ENCODE measurements at regions not wholly inside any gene's neighbourhood (a gene's known extent, or its start where the extent isn't known, plus 50 kb on each side); places are given as distances from the start of the nearest gene placed in this dataset.

DNA sequence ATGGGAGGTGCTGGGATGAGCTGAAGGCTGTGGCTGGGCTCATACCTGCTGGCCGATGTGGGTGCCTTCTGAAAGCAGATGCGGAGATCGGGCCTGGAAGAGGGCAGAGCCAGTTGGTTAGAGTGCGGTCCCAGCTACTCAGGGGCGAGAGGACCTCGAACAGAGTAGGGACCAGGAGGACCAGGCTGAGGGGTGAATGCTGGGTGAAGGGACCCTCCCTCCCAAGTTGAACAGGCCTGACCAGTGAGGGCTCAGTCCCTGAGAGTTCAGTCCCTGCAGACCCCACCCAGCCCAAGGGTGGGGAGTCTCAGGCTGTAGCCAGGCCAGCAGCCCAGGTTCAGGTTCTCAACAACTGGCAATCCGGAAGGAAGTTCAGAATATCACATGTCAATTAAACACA, 232.8 kb upstream of the HS6ST1 start:
- TF ChIP-seq POLR2AphosphoS5 (IDR thresholded peaks at IDR 0.05; ENCODE audit: insufficient read depth, low read depth, low read length): no peak
- TF ChIP-seq POLR2A (IDR thresholded peaks at IDR 0.05; ENCODE audit: low read depth, low read length): no peak
- TF ChIP-seq MYC (IDR thresholded peaks at IDR 0.05; ENCODE audit: low read depth, low read length): no peak
- TF ChIP-seq GATA2 (IDR thresholded peaks at IDR 0.05; ENCODE audit: insufficient read depth, insufficient read length, low read depth, low read length): no peak
- TF ChIP-seq, protein P1, sequence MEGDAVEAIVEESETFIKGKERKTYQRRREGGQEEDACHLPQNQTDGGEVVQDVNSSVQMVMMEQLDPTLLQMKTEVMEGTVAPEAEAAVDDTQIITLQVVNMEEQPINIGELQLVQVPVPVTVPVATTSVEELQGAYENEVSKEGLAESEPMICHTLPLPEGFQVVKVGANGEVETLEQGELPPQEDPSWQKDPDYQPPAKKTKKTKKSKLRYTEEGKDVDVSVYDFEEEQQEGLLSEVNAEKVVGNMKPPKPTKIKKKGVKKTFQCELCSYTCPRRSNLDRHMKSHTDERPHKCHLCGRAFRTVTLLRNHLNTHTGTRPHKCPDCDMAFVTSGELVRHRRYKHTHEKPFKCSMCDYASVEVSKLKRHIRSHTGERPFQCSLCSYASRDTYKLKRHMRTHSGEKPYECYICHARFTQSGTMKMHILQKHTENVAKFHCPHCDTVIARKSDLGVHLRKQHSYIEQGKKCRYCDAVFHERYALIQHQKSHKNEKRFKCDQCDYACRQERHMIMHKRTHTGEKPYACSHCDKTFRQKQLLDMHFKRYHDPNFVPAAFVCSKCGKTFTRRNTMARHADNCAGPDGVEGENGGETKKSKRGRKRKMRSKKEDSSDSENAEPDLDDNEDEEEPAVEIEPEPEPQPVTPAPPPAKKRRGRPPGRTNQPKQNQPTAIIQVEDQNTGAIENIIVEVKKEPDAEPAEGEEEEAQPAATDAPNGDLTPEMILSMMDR (IDR thresholded peaks at IDR 0.05; ENCODE audit: extremely low read depth in 1 of 2, insufficient read depth in 1 of 2, low read depth in 1 of 2, low read length in 2 of 2): no peak
- TF ChIP-seq EZH2 (IDR thresholded peaks at IDR 0.05; ENCODE audit: borderline replicate concordance, low read depth, low read length, severe bottlenecking): no peak
- TF ChIP-seq, protein P2, sequence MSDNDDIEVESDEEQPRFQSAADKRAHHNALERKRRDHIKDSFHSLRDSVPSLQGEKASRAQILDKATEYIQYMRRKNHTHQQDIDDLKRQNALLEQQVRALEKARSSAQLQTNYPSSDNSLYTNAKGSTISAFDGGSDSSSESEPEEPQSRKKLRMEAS (IDR thresholded peaks at IDR 0.05; ENCODE audit: insufficient read depth, insufficient read length): no peak
- TF ChIP-seq FOS (IDR thresholded peaks at IDR 0.05; ENCODE audit: borderline replicate concordance, insufficient read depth, low read length): no peak
- TF ChIP-seq JUN (IDR thresholded peaks at IDR 0.05; ENCODE audit: borderline replicate concordance, insufficient read depth, insufficient read length, low read depth): no peak
- no peak overlapping the region for H3K4me3 ChIP-seq (replicated peaks in 1 of 3; ENCODE audit: insufficient read depth in 1 of 3, low read depth in 1 of 3, low read length in 3 of 3)
- FAIRE-seq (no peak), DNase-seq (ENCODE audit: low read depth, low spot score) (no peak)
- no peak overlapping the region for H3K4me2 ChIP-seq (ENCODE audit: insufficient read depth, low read length)
- intact Hi-C loops (cut with micrococcal nuclease): no loop called here
- H3K9me1 ChIP-seq (replicated peaks; ENCODE audit: control insufficient read depth, extremely low read depth, insufficient read depth, low read length): no peaks in the 10 kb centered on the region
- dilution Hi-C loops (cut with MboI; ENCODE audit: extremely low pct_ligation_motif_present, low sequenced_read_pairs): no loop called here
- ChIA-PET POLR2A (no interaction called here), CTCF (no interaction called here)
- no peaks in the 10 kb centered on the region for H3K27me3 ChIP-seq (ENCODE audit: control insufficient read depth in 2 of 2, insufficient read depth in 2 of 2, low read length in 2 of 2)
- no TSS peak for BruUV-seq (replicated peaks)
- no peaks in the 10 kb centered on the region for H3K36me3 ChIP-seq (ENCODE audit: control insufficient read depth in 2 of 2, extremely low read depth in 1 of 2, insufficient read depth in 2 of 2, low read length in 2 of 2)
- H2AFZ ChIP-seq (ENCODE audit: low read depth, low read length): no peak overlapping the region
- no peak overlapping the region for H3K9ac ChIP-seq (replicated peaks; ENCODE audit: extremely low read depth, insufficient read depth, low read length)
- no peak overlapping the region for H3K27ac ChIP-seq (ENCODE audit: insufficient read depth, low read depth, low read length)
- H3K79me2 ChIP-seq (ENCODE audit: control insufficient read depth, insufficient read depth, low read length): no peaks in the 10 kb centered on the region
- no peaks in the 10 kb centered on the region for H3K9me3 ChIP-seq (replicated peaks; ENCODE audit: control insufficient read depth, insufficient read depth, low read length)
- no peaks in the 10 kb centered on the region for H3K4me1 ChIP-seq (ENCODE audit: control insufficient read depth, extremely low read depth, insufficient read depth, low read length)
- no peaks in the 10 kb centered on the region for H4K20me1 ChIP-seq (replicated peaks; ENCODE audit: control insufficient read depth, extremely low read depth, insufficient read depth, low read length)
